Gastroesophageal sphincter (tissue), 3 donors: ENCODE measurements at regions not wholly inside any gene's neighbourhood (a gene's known extent, or its start where the extent isn't known, plus 50 kb on each side); places are given as distances from the start of the nearest gene placed in this dataset.

Experiments used
- CTCF ChIP-seq, 4 experiments: fragments of 200-600 bp in 2 of 4; fragments of 450-650 bp in 2 of 4; sonication (generic) in 1 of 4; IDR thresholded peaks; one replicate each; pipeline ENCODE4 v1.5.1; 2017 to 2019; ENCODE audit warnings: antibody characterized with exemption in 4 of 4, mild to moderate bottlenecking in 2 of 4, moderate library complexity in 2 of 4
- POLR2A ChIP-seq, 2 donors: fragments of 450-650 bp; IDR thresholded peaks; one replicate each; pipeline ENCODE4 v1.6.1; 2017; ENCODE audit warnings: antibody characterized with exemption in 2 of 2, mild to moderate bottlenecking in 2 of 2, moderate library complexity in 1 of 2

GRCh38 chr14:81801921-81802320, 268.3 kb upstream of the SEL1L start:
- TF ChIP-seq CTCF (IDR thresholded peaks at IDR 0.05) (no peak), POLR2A (IDR thresholded peaks at IDR 0.05) (no peak)
